ENCODE measurements at regions not wholly inside any gene's neighbourhood (a gene's known extent, or its start where the extent isn't known, plus 50 kb on each side); places are given as distances from the start of the nearest gene placed in this dataset.

DNA sequence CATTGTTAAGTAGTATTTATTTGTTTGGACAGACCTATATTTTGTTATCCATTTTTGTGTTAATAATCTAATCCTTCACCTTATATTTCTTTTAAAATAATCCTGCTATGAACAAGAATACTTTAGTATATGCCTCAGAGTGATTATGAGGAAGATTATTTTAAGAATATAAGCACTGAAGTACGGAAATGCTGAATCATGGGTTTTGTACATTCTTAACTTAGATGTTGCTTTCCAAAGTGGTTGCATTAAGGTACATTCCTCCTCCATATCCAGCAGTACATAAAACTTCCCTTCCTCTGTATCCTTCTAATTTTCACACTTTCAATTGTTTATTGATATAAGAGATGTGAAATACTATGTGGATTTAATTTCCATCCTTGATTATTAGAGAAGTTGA lies 491.4 kb upstream of the GRID2 start:
- TF ChIP-seq, protein P1, sequence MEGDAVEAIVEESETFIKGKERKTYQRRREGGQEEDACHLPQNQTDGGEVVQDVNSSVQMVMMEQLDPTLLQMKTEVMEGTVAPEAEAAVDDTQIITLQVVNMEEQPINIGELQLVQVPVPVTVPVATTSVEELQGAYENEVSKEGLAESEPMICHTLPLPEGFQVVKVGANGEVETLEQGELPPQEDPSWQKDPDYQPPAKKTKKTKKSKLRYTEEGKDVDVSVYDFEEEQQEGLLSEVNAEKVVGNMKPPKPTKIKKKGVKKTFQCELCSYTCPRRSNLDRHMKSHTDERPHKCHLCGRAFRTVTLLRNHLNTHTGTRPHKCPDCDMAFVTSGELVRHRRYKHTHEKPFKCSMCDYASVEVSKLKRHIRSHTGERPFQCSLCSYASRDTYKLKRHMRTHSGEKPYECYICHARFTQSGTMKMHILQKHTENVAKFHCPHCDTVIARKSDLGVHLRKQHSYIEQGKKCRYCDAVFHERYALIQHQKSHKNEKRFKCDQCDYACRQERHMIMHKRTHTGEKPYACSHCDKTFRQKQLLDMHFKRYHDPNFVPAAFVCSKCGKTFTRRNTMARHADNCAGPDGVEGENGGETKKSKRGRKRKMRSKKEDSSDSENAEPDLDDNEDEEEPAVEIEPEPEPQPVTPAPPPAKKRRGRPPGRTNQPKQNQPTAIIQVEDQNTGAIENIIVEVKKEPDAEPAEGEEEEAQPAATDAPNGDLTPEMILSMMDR (conservative IDR thresholded peaks at IDR 0.05): no peak
- TF ChIP-seq EZH2 (IDR thresholded peaks at IDR 0.05; ENCODE audit: low read depth): no peak

Measured in PC-9 (cell line).